ENCODE measurements at regions not wholly inside any gene's neighbourhood (a gene's known extent, or its start where the extent isn't known, plus 50 kb on each side); places are given as distances from the start of the nearest gene placed in this dataset.

- Histone ChIP-seq H3K4me1 (ENCODE audit: control insufficient read depth, insufficient read depth, low read length) (no peaks in the 10 kb centered on the region), H3K27ac (ENCODE audit: low read length) (no peak overlapping the region), H3K27me3 (ENCODE audit: control insufficient read depth, insufficient read depth, low read length) (no peaks in the 10 kb centered on the region), H3K9me3 (ENCODE audit: control insufficient read depth, insufficient read depth, low read length) (no peaks in the 10 kb centered on the region), H3K4me3 (ENCODE audit: low read length) (no peak overlapping the region), H3K36me3 (ENCODE audit: control insufficient read depth, insufficient read depth, low read length) (no peaks in the 10 kb centered on the region)
- WGBS (ENCODE audit: insufficient coverage, insufficient read length): no CpG with 5 or more reads among the region's 21 CpGs
- no peak for DNase-seq (ENCODE audit: low read depth, low spot score)
Measured at GRCh38 chr3:191952609-191953008, 491.6 kb downstream of the PYDC2 start.

DNA sequence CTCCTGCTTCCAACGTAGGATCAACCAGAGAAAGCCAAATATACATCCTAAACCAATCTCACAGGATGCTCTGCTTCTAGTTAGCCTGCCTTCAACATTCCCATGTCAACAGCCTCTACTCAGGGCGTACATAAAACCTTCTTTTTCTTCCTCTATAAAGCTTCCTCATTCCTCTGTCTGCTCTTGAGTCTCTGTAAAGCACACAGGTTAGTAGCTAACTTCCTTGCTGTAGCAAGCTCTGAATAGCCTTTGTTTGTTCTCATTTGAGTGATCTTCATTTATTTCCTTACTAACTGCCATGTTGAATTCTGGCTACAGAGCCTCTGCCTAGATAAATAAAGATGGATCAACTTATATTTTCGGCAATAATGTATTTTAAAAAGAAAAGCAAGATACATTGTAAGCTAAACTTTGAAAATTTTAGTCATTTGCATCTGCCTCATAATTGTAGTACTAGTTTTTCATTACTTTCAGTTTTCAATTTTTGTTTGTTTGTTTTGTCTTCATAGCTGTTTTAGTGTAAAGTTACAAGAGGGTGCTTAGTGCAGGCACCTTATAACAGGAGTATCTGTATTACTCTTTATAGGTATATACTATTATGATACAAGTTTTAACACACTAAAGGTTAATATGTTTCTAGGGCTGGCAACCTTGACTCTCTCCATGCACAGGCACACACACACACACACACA lies 498.2 kb downstream of the PYDC2 start:
- Histone ChIP-seq H3K27ac (ENCODE audit: low read length) (no peak overlapping the region), H3K27me3 (ENCODE audit: control insufficient read depth, insufficient read depth, low read length) (no peaks in the 10 kb centered on the region), H3K36me3 (ENCODE audit: control insufficient read depth, insufficient read depth, low read length) (no peaks in the 10 kb centered on the region), H3K4me1 (ENCODE audit: control insufficient read depth, insufficient read depth, low read length) (peaks cover 6% of the 10 kb centered on the region; the same call in 1 of the 2 replicates), H3K4me3 (ENCODE audit: low read length) (no peak overlapping the region), H3K9me3 (ENCODE audit: control insufficient read depth, insufficient read depth, low read length) (no peaks in the 10 kb centered on the region)
- no peak for DNase-seq (ENCODE audit: low read depth, low spot score)
- WGBS (ENCODE audit: insufficient coverage, insufficient read length): no CpG with 5 or more reads among the region's 3 CpGs

DNA sequence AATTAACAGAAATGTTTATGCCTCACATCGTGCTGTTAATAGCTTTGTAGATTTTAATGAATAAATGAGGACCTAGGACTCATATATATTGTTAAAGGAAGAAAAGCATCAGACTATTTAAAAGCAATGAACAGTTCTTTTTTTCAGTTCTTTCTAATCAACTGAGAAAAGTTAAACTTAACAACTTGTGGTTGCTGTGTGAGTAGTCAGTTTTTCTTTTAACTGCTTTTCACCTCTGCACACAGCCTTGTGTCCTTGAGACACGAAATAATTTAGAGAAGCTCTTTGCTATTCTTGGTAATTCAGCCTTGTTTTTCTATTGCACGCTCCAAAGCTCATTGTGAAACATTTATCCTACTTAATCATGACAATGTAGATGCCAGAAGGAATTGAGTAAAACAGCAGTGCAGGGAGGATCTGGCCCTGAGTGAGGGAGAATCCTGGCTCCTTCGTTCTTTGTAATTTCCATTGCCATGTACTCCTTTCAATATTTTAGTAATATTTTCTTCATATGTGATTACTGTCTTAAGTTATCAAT lies 499.0 kb downstream of the PYDC2 start:
- DNase-seq (ENCODE audit: low read depth, low spot score): no peak
- Histone ChIP-seq H3K4me1 (ENCODE audit: control insufficient read depth, insufficient read depth, low read length) (peaks cover 6% of the 10 kb centered on the region; the same call in 1 of the 2 replicates), H3K36me3 (ENCODE audit: control insufficient read depth, insufficient read depth, low read length) (no peaks in the 10 kb centered on the region), H3K4me3 (ENCODE audit: low read length) (no peak overlapping the region), H3K27ac (ENCODE audit: low read length) (no peak overlapping the region), H3K9me3 (ENCODE audit: control insufficient read depth, insufficient read depth, low read length) (no peaks in the 10 kb centered on the region), H3K27me3 (ENCODE audit: control insufficient read depth, insufficient read depth, low read length) (no peaks in the 10 kb centered on the region)
- WGBS (ENCODE audit: insufficient coverage, insufficient read length): no CpG with 5 or more reads among the region's 4 CpGs

GRCh38 chr3:191961022-191961421 lies 500.1 kb downstream of the PYDC2 start:
- Histone ChIP-seq H3K4me1 (ENCODE audit: control insufficient read depth, insufficient read depth, low read length) (peaks cover 6% of the 10 kb centered on the region; the same call in 1 of the 2 replicates), H3K4me3 (ENCODE audit: low read length) (no peak overlapping the region), H3K36me3 (ENCODE audit: control insufficient read depth, insufficient read depth, low read length) (no peaks in the 10 kb centered on the region), H3K9me3 (ENCODE audit: control insufficient read depth, insufficient read depth, low read length) (no peaks in the 10 kb centered on the region), H3K27ac (ENCODE audit: low read length) (no peak overlapping the region), H3K27me3 (ENCODE audit: control insufficient read depth, insufficient read depth, low read length) (no peaks in the 10 kb centered on the region)
- no peak for DNase-seq (ENCODE audit: low read depth, low spot score)
- WGBS (ENCODE audit: insufficient coverage, insufficient read length): no CpG with 5 or more reads among the region's 5 CpGs

DNA sequence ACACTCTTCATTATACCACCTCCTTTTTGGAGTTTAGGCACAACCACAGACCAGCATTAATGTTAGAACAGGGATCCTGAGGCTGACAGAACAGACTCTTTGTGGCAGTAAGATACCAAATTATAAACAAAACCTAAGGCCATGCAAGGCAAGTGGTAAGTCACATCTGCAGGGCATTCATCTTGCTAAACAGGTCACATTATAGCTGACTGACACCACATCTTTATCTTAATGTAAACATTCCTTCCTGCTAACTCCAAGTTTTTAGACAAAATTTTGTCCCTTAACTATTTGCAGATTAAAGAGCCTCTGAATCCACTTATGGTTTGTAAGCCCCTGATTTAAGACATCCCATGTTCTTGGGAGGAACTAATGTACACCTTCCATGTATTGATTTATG lies 500.6 kb downstream of the PYDC2 start:
- H3K4me3 ChIP-seq (ENCODE audit: low read length): no peak overlapping the region
- no peak for DNase-seq (ENCODE audit: low read depth, low spot score)
- H3K9me3 ChIP-seq (ENCODE audit: control insufficient read depth, insufficient read depth, low read length): no peaks in the 10 kb centered on the region
- H3K4me1 ChIP-seq (ENCODE audit: control insufficient read depth, insufficient read depth, low read length): peaks cover 6% of the 10 kb centered on the region; the same call in 1 of the 2 replicates
- no peaks in the 10 kb centered on the region for H3K36me3 ChIP-seq (ENCODE audit: control insufficient read depth, insufficient read depth, low read length)
- no peak overlapping the region for H3K27ac ChIP-seq (ENCODE audit: low read length)
- H3K27me3 ChIP-seq (ENCODE audit: control insufficient read depth, insufficient read depth, low read length): no peaks in the 10 kb centered on the region

- Histone ChIP-seq H3K27me3 (ENCODE audit: control insufficient read depth, insufficient read depth, low read length) (no peaks in the 10 kb centered on the region), H3K4me3 (ENCODE audit: low read length) (no peak overlapping the region), H3K36me3 (ENCODE audit: control insufficient read depth, insufficient read depth, low read length) (no peaks in the 10 kb centered on the region), H3K27ac (ENCODE audit: low read length) (no peak overlapping the region), H3K9me3 (ENCODE audit: control insufficient read depth, insufficient read depth, low read length) (no peaks in the 10 kb centered on the region), H3K4me1 (ENCODE audit: control insufficient read depth, insufficient read depth, low read length) (peaks cover 6% of the 10 kb centered on the region; the same call in 1 of the 2 replicates)
- WGBS (ENCODE audit: insufficient coverage, insufficient read length): no CpG with 5 or more reads among the region's 1 CpG
- DNase-seq (ENCODE audit: low read depth, low spot score): no peak
Measured at GRCh38 chr3:191962324-191962723, 501.4 kb downstream of the PYDC2 start.

DNA sequence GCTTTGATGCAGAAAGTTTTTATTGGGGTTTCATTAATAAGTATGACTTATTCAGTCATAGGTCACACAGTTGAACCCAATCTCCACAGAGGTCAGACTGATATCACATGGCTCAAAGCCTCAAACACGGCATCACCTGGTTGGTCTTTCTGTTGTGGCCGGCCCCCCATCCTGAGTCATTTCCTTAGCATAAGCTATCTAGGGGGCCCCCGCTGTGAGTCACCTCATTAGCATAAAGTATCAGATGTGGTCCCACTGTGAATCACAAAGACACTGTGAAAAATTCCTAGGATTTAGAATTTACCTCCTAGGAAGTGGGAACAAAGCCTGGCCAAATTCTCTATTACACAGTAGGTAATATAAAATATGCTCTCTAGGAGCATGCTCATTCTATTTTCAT lies 502.2 kb downstream of the PYDC2 start:
- Histone ChIP-seq H3K4me1 (ENCODE audit: control insufficient read depth, insufficient read depth, low read length) (peaks cover 6% of the 10 kb centered on the region; the same call in 1 of the 2 replicates), H3K27me3 (ENCODE audit: control insufficient read depth, insufficient read depth, low read length) (no peaks in the 10 kb centered on the region), H3K9me3 (ENCODE audit: control insufficient read depth, insufficient read depth, low read length) (no peaks in the 10 kb centered on the region), H3K36me3 (ENCODE audit: control insufficient read depth, insufficient read depth, low read length) (no peaks in the 10 kb centered on the region), H3K27ac (ENCODE audit: low read length) (no peak overlapping the region), H3K4me3 (ENCODE audit: low read length) (no peak overlapping the region)
- peak; percentile 55 for DNase-seq (ENCODE audit: low read depth, low spot score)
- no CpG with 5 or more reads among the region's 3 CpGs for WGBS (ENCODE audit: insufficient coverage, insufficient read length)

GRCh38 chr3:191966556-191966955 lies 505.6 kb downstream of the PYDC2 start:
- no peak overlapping the region for H3K27ac ChIP-seq (ENCODE audit: low read length)
- no CpG with 5 or more reads among the region's 3 CpGs for WGBS (ENCODE audit: insufficient coverage, insufficient read length)
- H3K4me3 ChIP-seq (ENCODE audit: low read length): no peak overlapping the region
- DNase-seq (ENCODE audit: low read depth, low spot score): no peak
- no peaks in the 10 kb centered on the region for H3K27me3 ChIP-seq (ENCODE audit: control insufficient read depth, insufficient read depth, low read length)
- H3K36me3 ChIP-seq (ENCODE audit: control insufficient read depth, insufficient read depth, low read length): no peaks in the 10 kb centered on the region
- H3K9me3 ChIP-seq (ENCODE audit: control insufficient read depth, insufficient read depth, low read length): no peaks in the 10 kb centered on the region
- peaks cover 3% of the 10 kb centered on the region; the same call in 1 of the 2 replicates for H3K4me1 ChIP-seq (ENCODE audit: control insufficient read depth, insufficient read depth, low read length)

DNA sequence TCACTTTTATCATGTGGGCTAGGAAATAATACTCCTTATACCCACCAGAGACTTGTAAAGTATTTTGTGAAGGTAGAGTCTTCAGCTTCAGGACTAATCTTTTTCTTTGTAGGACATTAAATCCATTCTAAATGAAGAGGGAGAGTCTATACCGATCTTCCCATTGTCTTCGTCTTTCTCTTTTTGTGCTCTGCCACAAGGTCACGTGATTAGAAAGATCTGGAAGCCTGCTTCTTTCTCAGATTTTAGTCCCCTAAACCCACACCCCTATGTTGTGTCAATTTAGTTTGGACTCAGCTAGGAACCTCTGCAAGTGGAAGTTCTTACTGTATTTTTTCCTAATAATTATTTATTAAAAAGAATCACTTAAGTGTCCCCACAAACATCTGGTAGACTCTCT lies 507.3 kb downstream of the PYDC2 start:
- Histone ChIP-seq H3K4me3 (ENCODE audit: low read length) (no peak overlapping the region), H3K27me3 (ENCODE audit: control insufficient read depth, insufficient read depth, low read length) (no peaks in the 10 kb centered on the region), H3K4me1 (ENCODE audit: control insufficient read depth, insufficient read depth, low read length) (no peaks in the 10 kb centered on the region), H3K27ac (ENCODE audit: low read length) (no peak overlapping the region), H3K9me3 (ENCODE audit: control insufficient read depth, insufficient read depth, low read length) (no peaks in the 10 kb centered on the region), H3K36me3 (ENCODE audit: control insufficient read depth, insufficient read depth, low read length) (no peaks in the 10 kb centered on the region)
- DNase-seq (ENCODE audit: low read depth, low spot score): no peak
- WGBS (ENCODE audit: insufficient coverage, insufficient read length): no CpG with 5 or more reads among the region's 3 CpGs

GRCh38 chr3:191972714-191973398 lies 511.9 kb downstream of the PYDC2 start:
- no peaks in the 10 kb centered on the region for H3K27me3 ChIP-seq (ENCODE audit: control insufficient read depth, insufficient read depth, low read length)
- no peaks in the 10 kb centered on the region for H3K9me3 ChIP-seq (ENCODE audit: control insufficient read depth, insufficient read depth, low read length)
- DNase-seq (ENCODE audit: low read depth, low spot score): no peak
- H3K4me3 ChIP-seq (ENCODE audit: low read length): no peak overlapping the region; the same call in 1 of the 2 replicates
- no peaks in the 10 kb centered on the region for H3K36me3 ChIP-seq (ENCODE audit: control insufficient read depth, insufficient read depth, low read length)
- no peaks in the 10 kb centered on the region for H3K4me1 ChIP-seq (ENCODE audit: control insufficient read depth, insufficient read depth, low read length)
- no CpG with 5 or more reads among the region's 8 CpGs for WGBS (ENCODE audit: insufficient coverage, insufficient read length)
- no peak overlapping the region for H3K27ac ChIP-seq (ENCODE audit: low read length)
